ENCODE measurements at regions not wholly inside any gene's neighbourhood (a gene's known extent, or its start where the extent isn't known, plus 50 kb on each side); places are given as distances from the start of the nearest gene placed in this dataset.
A peak's percentile ranks its signal among the peaks of the same experiment; 100 is the strongest.
"Not testable (repeated sequence)": the region's sequence is repeated elsewhere in the genome, so short reads cannot be mapped to it uniquely, and the experiment has no call there.

DNA sequence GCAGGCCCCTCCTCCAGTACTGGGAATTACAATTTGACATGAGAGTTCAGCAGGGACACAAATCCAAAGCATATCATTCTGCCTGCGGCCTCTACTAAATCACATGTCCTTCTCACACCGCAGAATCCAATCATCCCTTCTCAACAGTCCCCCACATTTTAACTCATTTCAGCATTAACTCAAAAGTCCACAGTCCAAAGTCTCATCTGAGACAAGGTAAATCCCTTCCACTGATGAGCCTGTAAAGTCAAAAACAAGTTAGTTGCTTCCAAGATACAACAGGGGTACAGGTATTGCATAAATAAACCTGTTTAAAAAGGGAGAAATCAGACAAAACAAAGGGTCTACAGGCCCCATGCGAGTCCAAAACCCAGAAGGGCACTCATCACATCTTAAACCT lies 64.0 kb downstream of the EBNA1BP2 start:
- DNase-seq, result no peak
- intact Hi-C loops (cut with DNase I), result loop anchor here (10.0 kb wide), 1 partner anchor 797 kb away; no protein-coding TSS in a partner anchor

DNA sequence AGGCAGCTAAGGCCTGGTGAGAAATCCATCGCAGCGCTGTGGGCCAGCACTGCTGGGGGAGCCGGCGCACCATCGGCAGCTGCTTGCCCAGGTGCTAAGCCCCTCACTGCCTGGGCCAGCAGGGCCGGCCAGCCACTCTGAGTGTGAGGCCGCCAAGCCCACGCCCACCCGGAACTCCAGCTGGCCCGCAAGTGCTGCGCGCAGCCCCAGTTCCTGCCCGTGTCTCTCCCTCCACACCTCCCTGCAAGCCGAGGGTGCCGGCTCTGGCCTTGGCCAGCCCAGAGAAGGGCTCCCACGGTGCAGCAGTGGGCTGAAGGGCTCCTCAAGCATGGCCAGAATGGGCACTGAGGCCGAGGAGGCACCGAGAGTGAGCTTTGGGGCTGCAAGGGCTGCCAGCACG lies 64.4 kb downstream of the EBNA1BP2 start:
- DNase-seq, result peak in 1 of 10 donors; percentile 57
- intact Hi-C loops (cut with DNase I), result loop anchor here (10.0 kb wide), 1 partner anchor 797 kb away; no protein-coding TSS in a partner anchor

DNA sequence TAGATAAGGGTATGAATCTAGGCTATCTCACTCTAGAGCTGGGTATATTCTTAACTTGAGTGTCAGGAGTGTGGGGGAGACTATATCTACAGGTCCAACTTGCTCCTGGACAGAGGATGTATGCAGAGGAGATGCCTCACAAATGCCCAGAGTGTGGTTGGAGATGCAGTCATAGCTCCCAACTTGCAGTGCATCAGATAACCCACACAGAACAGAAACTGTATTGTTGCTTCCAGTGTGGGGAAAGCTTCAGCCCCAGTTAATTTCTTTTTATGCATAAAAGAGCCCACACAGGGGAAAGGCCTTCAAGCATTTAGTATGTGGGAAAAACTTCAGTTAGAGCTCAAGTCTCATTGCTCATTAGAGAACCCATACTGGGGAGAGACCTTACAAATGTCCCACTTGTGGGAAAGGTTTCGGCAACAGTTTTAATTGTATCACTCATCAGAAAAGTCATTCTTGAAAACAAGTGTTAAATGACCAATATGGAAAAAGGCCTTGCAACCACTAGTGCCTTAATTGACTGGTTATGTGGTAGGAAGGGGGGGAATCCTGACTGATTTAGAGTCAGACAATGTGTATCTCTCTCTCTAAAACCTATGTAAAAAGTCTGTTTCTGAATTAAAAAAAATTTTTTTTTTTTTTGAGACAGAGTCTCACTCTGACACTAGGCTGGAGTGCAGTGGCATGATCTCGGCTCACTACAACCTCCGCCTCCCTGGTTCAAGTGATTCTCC lies 67.9 kb downstream of the EBNA1BP2 start:
- intact Hi-C loops (cut with DNase I), result loop anchor here (10.0 kb wide), 1 partner anchor 801 kb away; no protein-coding TSS in a partner anchor
- DNase-seq, result no peak

DNA sequence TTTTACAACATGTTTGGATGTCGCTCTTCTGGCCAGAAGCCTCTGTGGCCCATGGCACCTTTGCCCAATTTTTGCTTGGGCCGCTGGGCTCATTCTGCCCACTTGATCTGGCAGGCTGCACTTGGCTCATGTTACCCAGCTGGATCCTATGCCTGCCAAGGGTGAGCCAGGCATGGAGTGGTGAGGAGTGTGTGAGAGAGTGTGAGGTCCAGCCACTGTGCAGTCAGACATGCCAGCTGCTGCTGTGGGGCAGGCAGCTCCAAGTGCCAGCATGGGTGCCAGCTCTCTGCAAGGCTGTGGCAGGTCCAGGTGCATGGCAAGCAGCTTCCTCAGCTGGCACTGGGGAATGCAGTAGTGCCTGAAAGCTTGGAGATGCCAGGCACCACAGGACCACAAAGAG lies 71.0 kb downstream of the EBNA1BP2 start:
- intact Hi-C loops (cut with DNase I), result loop anchor here (10.0 kb wide), 1 partner anchor 804 kb away; no protein-coding TSS in a partner anchor
- DNase-seq, result peak in 2 of 10 donors; percentile 57 to 76

DNA sequence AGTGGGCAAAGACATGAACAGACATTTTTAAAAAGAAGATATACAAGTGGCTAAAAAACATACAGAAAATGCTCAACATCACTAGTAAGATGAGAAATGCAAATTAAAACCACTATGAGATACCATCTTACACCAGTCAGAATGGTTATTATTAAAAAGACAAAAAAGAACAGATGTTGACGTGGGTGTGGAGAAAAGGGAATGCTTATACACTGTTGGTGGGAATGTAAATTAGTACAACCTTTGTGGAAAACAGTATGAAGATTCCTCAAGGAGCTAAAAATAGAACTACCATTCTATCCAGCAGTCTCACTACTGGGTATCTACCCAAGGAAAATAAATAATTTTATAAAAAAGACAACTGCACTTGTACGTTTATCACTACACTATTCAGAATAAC lies 73.9 kb downstream of the EBNA1BP2 start:
- no peak for DNase-seq
- intact Hi-C loops (cut with DNase I), result no loop called here

DNA sequence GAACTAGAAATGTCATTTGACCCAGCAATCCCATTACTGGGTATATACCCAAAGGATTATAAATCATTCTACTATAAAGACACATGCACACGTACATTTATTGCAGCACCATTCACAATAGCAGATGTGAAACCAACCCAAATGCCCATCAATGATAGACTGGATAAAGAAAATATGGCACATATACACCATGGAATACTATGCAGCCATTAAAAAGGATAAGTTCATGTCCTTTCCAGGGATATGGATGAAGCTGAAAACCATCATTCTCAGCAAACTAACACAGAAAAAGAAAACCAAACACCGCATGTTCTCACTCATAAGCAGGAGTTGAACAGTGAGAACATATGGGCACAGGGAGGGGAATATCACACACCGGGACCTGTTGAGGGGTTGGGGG lies 75.6 kb downstream of the EBNA1BP2 start:
- intact Hi-C loops (cut with DNase I); DNase-seq: not testable (repeated sequence)

DNA sequence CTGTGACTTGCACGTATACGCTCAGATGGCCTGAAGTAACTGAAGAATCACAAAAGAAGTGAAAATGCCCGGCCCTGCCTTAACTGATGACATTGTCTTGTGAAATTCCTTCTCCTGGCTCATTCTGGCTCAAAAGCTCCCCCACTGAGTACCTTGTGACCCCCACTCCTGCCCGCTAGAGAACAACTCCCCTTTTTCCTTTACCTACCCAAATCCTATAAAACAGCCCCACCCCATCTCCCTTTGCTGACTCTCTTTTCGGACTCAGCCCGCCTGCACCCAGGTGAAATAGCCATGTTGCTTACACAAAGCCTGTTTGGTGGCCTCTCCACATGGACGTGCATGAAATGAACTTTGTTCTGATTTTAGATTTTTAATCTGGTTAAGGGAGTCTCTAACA lies 81.3 kb downstream of the EBNA1BP2 start:
- DNase-seq; intact Hi-C loops (cut with DNase I): not testable (repeated sequence)

DNA sequence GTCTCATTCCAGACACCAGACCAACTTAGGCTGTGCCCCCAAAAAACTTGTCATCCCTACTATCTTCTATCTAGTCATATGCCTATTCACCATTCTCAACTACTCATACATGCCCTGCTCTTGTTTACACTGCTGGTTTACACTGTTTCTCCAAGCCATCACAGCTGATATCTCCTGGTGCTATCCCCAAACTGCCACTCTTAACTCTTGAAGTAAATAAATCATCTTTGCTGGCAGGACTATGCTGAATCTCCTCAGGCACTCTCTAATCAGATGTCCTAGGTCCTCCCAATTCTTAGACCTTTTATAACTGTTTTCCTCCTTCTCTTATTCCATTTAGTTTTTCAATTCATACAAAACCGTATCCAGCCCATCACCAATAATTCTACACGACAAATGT lies 81.9 kb downstream of the EBNA1BP2 start:
- intact Hi-C loops (cut with DNase I); DNase-seq: not testable (repeated sequence)

DNA sequence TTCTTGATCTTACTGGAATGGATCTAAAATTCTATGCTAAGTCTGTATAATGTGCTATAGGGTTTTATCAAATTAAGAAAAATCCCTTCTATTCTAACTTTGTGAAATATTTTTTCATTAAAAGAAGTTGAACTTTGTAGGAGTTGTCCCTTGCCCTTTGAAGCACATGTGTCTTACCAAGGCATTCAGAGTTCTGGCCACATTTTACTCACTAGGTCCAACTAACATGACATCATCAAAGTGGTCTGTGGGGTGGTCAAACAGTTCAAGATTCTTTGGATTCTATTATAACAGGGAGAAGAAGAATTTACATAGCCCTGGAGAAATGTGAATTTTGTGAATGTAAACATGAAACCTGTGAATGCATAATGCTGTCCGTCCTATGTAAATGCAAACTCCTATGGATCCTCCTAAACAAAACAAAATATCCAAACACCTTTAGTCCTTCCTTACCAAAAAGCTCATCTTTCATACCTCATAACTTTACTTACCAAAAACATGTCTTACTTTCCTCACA lies 88.7 kb downstream of the EBNA1BP2 start:
- intact Hi-C loops (cut with DNase I), result no loop called here
- DNase-seq, result no peak

DNA sequence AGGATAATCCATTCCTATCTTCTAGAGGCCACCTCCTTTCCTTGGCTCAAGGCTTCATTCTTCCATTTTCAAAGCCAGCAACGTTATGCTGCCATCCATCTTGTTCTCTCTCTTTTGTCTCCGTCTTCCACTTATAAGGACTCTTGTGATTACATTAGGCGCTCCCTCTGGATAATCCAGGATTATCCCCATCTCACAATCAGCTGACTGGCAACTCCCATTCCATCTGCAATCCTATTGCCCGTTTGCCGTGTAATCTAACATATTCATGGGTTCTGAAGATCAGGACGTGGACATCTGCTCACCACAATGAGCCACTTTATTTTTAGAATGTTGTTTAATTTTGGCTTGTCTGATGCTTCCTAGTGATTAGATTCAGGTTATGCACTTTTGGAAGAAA lies 89.3 kb downstream of the EBNA1BP2 start:
- intact Hi-C loops (cut with DNase I), result no loop called here
- DNase-seq, result no peak

DNA sequence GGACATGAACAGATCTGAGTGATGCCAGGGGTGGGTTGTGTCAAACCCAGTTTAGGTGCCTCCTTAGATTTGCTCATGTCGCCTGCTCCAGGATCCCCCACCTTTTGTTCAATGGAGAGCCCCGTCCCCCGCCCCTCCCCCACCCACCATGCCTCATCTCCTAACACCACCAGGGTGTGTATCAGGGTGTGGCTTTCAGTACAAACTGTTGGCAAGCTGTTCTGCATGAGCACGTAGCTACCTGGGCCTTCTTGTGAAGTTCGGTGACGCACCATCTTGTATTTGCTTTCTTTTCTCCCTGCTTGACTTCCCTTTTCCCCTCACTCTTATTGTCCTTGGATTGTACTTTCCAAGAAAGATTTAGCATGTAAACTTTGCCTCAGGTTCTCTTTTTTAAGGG lies 94.8 kb downstream of the EBNA1BP2 start:
- no peak for DNase-seq
- intact Hi-C loops (cut with DNase I), result no loop called here

DNA sequence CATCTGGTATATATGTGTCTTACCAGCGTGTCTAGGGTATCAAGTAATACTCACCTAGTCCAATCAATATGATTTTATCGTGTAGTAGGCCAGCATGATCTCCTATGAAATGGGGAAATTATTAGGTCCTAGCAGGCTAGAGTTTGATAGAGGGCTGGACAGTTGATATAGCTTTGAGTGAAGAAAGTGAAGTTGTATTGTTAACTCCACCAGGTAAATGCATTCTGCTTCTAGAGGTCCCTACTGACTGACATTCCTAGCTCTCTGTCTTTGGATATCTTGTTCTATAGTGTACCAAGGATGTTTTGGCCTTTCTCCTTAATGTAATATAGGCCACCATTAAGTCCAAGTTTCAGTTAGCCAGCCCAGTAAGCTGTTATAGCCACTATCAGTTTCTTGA lies 97.4 kb downstream of the EBNA1BP2 start:
- intact Hi-C loops (cut with DNase I), result no loop called here
- DNase-seq, result no peak

DNA sequence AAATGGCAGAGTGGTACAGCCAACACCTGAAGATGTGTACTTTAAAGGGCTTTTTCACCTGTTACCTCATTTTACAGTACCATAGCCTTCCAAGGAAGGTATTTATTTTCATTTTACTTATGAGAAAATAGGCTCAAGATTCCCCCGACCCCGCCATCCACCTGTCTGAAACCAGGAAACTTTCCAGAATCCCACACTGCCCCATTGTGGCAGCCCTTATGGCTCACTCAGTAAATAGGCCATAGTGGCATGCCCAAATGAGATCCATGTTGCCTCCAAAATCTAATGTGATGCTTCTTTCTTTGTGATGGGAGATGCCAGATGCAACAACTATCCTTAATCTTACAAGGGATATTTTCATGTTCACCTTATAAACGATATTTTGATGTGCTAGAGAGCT lies 97.8 kb downstream of the EBNA1BP2 start:
- intact Hi-C loops (cut with DNase I), result no loop called here
- DNase-seq, result no peak

DNA sequence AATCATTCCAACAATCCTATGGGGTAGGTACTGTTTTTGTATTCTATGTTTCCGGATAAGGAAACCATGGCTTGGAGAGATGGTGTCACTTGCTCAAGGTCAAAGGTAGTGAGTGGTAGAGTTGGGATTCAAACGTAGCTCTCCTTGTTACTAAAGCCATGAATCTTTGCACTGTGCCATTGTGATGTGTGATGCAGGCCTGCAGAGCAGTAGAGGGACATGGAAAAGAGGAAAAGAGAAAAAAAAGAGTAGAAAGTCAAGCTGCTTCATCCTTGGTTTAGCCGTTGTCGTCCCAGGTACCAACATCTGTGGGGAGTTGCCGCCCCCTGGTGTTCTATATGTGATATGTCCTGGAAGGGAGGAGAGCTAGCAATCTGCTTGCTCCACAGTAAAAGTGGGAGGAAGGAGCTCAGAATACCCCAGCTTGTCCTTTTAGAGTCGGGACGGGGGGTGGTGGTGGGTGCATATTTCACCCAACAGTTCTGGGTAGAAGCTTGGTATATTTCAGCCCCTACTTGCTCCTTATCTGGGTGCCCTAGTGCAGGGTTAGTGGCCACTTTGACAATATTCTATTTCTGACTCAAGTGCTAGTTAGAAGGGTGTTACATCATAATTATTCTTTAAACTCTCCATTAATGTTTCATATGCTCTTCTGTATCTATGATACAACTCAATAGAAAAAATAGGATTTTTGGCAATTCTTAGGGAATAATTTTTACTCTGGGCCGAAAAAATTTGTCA lies 98.4 kb downstream of the EBNA1BP2 start:
- peak; percentile 65 to 97 (median 82) for DNase-seq
- intact Hi-C loops (cut with DNase I), result loop anchor here (1.0 to 2.0 kb wide), 3 partner anchors 151 to 295 kb away; no protein-coding TSS in a partner anchor

DNA sequence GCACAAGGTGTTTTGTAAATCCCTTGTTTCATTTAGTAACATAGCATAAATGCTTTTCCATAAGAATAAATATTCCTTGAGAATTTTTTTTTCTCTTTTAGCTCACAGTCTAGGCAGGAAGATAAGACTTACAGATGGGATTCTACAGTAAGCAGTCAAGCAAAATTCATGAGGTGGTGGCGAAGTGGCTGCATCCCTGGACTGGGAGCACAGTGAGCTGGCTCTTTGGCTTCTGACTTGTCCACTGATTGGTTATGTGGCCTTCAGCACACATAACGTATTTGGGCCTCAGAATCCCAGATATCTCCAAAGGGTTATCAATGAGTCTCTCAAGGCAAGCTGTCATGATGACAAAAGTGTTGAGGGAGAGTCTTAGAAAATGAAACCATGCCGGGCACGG lies 99.8 kb downstream of the EBNA1BP2 start:
- intact Hi-C loops (cut with DNase I), result loop anchor here (2.0 kb wide), 1 partner anchor 150 kb away; no protein-coding TSS in a partner anchor

DNA sequence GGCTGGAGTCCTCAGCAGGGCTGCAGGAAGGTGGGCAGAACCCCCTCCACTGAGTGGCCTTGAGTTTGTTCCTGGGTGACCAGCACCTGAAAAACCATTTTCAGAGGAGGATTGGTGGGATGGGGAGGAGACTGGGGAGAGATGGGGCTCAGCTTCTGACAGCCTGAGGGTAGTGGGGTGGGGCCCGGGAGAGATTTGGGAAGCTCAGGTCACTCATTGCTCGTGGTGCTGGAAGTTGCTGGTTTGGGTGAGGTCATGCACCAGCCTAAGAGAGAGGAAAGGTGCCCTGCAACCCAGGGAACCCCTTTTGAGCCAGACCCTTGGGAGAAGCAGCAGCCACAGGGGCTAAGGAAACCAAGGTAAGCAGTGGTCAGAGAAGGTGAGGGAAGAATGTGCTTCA lies 100.8 kb downstream of the EBNA1BP2 start:
- peak in 1 of 10 donors; percentile 39 for DNase-seq
- intact Hi-C loops (cut with DNase I), result no loop called here

More for the DNA sequence above, 99.8 kb downstream of the EBNA1BP2 start:
- no peak for DNase-seq

DNA sequence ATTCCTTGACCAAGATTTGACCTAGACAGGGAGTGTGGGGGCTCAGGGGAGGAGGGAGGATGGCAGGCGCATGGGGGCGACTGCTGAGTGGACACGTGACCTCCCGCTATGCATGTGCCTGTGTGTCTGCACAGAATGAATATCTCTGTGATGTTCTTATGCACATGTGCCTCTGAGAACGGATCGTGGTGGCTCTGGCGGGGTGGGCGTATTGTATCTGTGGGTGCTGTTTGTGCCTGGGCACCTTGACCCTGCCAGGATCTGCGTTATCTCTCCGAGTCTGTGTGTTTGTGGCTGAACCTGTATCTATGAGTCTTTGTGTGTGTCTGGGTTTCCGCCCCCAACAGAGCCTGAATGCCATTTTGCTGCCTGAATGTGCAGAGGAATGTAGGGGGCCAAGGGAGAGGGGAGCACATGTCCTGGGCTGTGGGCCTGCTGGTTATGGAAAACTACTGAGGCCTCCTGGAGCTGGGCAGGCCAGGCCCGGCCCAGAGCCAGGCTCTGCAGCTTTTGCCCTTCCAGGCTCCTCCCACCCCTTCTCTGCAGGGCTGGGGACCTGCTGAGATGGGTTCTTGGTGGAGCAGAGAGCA lies 102.5 kb downstream of the EBNA1BP2 start:
- intact Hi-C loops (cut with DNase I), result no loop called here
- peak in 1 of 10 donors; percentile 84 for DNase-seq

DNA sequence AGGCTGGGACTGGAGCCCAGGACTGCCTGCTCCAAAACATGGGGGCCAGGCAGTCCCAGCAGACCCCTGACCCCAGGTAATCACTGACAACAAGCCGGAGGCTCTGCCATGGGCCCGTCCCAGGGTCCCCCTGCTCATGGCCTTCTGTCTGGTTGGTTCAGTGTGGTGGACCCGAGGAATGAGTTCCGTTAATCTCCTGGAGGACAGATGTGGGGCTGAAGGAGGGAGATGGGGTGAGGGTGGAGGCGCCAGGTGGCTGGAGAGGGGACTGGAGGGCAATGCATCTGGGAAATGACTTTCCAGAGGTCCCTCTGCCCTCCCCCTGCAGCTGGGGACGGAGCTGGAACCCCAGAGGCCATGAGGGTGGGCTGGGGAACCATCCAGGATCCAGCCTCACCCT lies 103.2 kb downstream of the EBNA1BP2 start:
- peak in 1 of 10 donors; percentile 63 for DNase-seq
- intact Hi-C loops (cut with DNase I), result no loop called here

DNA sequence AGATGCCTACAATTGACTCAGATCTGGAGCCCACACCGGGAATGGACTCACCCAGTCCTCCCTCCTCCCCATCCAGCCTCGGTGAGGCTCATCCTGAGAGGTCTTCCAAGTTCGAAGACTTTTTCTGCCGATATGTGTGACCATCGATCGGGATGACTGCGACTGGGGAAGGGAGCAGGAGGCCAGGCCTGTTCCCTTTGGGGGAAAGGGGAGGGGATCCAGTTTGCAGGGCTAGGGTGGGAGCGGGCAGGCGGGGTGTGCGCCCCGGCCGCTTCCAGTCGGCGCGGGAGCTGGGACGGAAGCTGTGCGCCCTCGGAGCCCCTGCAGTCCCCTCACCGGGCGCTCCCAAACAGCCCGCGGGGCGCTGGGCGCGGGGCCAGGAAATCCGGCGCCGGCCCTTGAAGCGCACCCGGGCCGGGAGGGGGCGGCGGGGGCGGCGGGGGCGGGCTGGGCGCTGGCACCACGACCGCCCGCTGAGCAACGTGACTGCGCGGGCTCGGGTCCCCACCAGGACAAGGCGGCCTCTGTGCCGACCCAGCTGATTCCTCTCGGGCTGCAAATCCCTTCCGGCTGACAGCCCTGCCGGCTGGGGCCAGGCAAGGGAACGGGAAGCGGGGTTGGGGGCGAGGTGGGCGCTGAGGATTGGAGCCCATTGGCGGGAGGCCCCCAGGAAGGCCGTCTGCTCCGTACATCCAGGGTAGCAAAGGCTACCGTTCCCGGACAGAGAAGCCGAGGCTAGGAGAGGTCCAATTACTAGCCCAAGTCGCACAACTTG lies 103.9 kb downstream of the EBNA1BP2 start:
- intact Hi-C loops (cut with DNase I), result no loop called here
- peak in 3 of 10 donors; percentile 41 to 89 (median 70) for DNase-seq

DNA sequence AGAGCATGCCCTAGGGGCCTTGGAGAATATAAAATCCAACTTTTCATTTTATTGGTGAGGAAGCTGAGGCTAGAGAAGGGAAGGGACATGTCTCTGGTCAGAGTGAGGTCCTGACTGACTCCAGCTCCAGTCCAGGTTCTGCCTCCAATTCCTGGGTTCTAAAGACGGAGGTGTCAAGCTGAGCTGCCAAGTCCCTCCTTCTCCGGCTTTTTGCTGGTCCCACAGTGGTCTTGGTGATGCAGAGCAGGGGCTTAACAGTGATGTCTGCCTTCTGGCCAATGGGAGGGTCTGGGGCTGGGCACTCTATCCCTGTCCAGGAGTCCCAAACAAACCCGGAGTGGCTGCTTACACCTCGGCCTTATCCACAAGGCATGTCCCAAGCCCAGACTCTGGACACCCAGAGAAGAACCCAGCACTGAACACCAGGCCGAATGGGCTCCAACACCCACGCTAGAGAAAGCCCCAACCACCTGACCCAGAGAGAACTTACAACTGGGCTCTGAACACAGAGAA lies 104.8 kb downstream of the EBNA1BP2 start:
- DNase-seq, result peak in 1 of 10 donors; percentile 63
- intact Hi-C loops (cut with DNase I), result no loop called here
